ENCODE measurements at regions not wholly inside any gene's neighbourhood (a gene's known extent, or its start where the extent isn't known, plus 50 kb on each side); places are given as distances from the start of the nearest gene placed in this dataset.

GRCh38 chr2:147686365-147686764 lies 158.5 kb upstream of the ACVR2A start:
- no peak for DNase-seq
- Histone ChIP-seq H3K23me2 (ENCODE audit: insufficient read length, low read depth, low read length, poor library complexity, severe bottlenecking) (no peaks in the 10 kb centered on the region), H3K9me3 (ENCODE audit: control insufficient read depth, low read depth, low read length) (peaks cover 5% of the 10 kb centered on the region), H4K20me1 (ENCODE audit: control insufficient read depth, insufficient read depth, insufficient read length) (no peaks in the 10 kb centered on the region), H2AFZ (ENCODE audit: low read length) (no peak overlapping the region), H3K4me2 (ENCODE audit: insufficient read depth, insufficient read length, low read length) (no peak overlapping the region), H2BK12ac (ENCODE audit: insufficient read length, low read depth, low read length) (no peak overlapping the region), H3K4ac (ENCODE audit: low read depth, low read length) (no peak overlapping the region), H3K4me1 (ENCODE audit: insufficient read depth, low read length) (no peaks in the 10 kb centered on the region), H3K79me1 (ENCODE audit: insufficient read depth, low read depth, low read length, poor library complexity, severe bottlenecking) (no peaks in the 10 kb centered on the region), H3K23ac (ENCODE audit: insufficient read length, low read depth, low read length) (no peak overlapping the region), H2BK5ac (ENCODE audit: insufficient read length, low read length) (no peak overlapping the region), H2BK120ac (ENCODE audit: low read depth, low read length, poor library complexity, severe bottlenecking) (no peak overlapping the region), H2BK20ac (ENCODE audit: low read depth, low read length, poor library complexity, severe bottlenecking) (no peak overlapping the region), H3T11ph (ENCODE audit: low read length) (no peak overlapping the region), H2BK15ac (ENCODE audit: low read depth, low read length) (no peak overlapping the region), H2AK5ac (ENCODE audit: insufficient read length, low read length) (no peak overlapping the region), H3K14ac (ENCODE audit: insufficient read depth, low read length) (no peak overlapping the region), H3K79me2 (ENCODE audit: insufficient read depth, low read length) (no peaks in the 10 kb centered on the region), H3K18ac (ENCODE audit: insufficient read length, low read depth, low read length) (no peak overlapping the region), H3K27me3 (ENCODE audit: insufficient read depth, low read length) (no peaks in the 10 kb centered on the region), H4K91ac (ENCODE audit: insufficient read length, low read depth, low read length) (no peak overlapping the region), H4K5ac (ENCODE audit: insufficient read length, low read depth, low read length) (no peak overlapping the region), H3K27ac (ENCODE audit: insufficient read length, low read depth, low read length) (no peak overlapping the region), H4K8ac (replicated peaks; ENCODE audit: insufficient read length, low read depth, low read length) (no peak overlapping the region), H3K56ac (ENCODE audit: insufficient read length, low read depth, low read length) (no peak overlapping the region), H3K9ac (ENCODE audit: extremely low read depth, insufficient read length, low read length) (no peak overlapping the region)
- peaks cover 13 to 20% of the 10 kb centered on the region in 2 experiments; a peak in 4 of 5 replicates for H3K9me3 Mint-ChIP-seq
- H3K27me3 Mint-ChIP-seq (ENCODE audit: low read depth) = peaks cover 2% of the 10 kb centered on the region; the same call in 1 of the 2 replicates
- no CpG with 5 or more reads among the region's 21 CpGs for WGBS (ENCODE audit: extremely low coverage, insufficient read length, low lambda C conversion rate)
- peaks cover 9 to 22% (median 9%) of the 10 kb centered on the region in 3 experiments; a peak in 6 of 7 replicates for H3K36me3 Mint-ChIP-seq (ENCODE audit: insufficient read depth in 1 of 3, low read depth in 3 of 3)
- no peak overlapping the region for H3K27ac Mint-ChIP-seq
- H3K4me3 Mint-ChIP-seq = no peak overlapping the region
- H3K4me1 Mint-ChIP-seq = peaks cover 18 to 20% of the 10 kb centered on the region in 2 experiments
- TF ChIP-seq CTCF (conservative IDR thresholded peaks at IDR 0.05) = no peak
